ENCODE measurements at regions not wholly inside any gene's neighbourhood (a gene's known extent, or its start where the extent isn't known, plus 50 kb on each side); places are given as distances from the start of the nearest gene placed in this dataset.

GRCh38 chr9:16085167-16085726 is 532.4 kb downstream of the CCDC171 start:
- intact Hi-C loops (cut with DNase I, micrococcal nuclease), result no loop called here
- no peak for ATAC-seq
- DNase-seq, result no peak

GRCh38 chr9:16090907-16091629 is 538.2 kb downstream of the CCDC171 start:
- ATAC-seq (no peak), DNase-seq (no peak)
- intact Hi-C loops (cut with DNase I, micrococcal nuclease), result no loop called here

GRCh38 chr9:16092142-16093091 is 539.6 kb downstream of the CCDC171 start:
- intact Hi-C loops (cut with DNase I, micrococcal nuclease), result no loop called here
- ATAC-seq (no peak), DNase-seq (no peak)

- DNase-seq (no peak), ATAC-seq (no peak)
- intact Hi-C loops (cut with DNase I, micrococcal nuclease), result no loop called here
Observed at GRCh38 chr9:16098306-16098705, 545.5 kb downstream of the CCDC171 start.

GRCh38 chr9:16099732-16100536 is 547.1 kb downstream of the CCDC171 start:
- DNase-seq, result no peak
- no peak for ATAC-seq
- intact Hi-C loops (cut with DNase I, micrococcal nuclease), result no loop called here

GRCh38 chr9:16100537-16101091 is 547.8 kb downstream of the CCDC171 start:
- ATAC-seq, result no peak
- intact Hi-C loops (cut with DNase I, micrococcal nuclease), result no loop called here
- peak; percentile 11 to 32 for DNase-seq

- intact Hi-C loops (cut with DNase I, micrococcal nuclease), result no loop called here
- no peak for ATAC-seq
Observed at GRCh38 chr9:16102154-16102553, 549.3 kb downstream of the CCDC171 start.

GRCh38 chr9:16103620-16104397 is 551.0 kb downstream of the CCDC171 start:
- DNase-seq (peak; percentile 20 to 27), ATAC-seq (no peak)
- intact Hi-C loops (cut with DNase I, micrococcal nuclease), result no loop called here

More at GRCh38 chr9:16102154-16102553, 549.3 kb downstream of the CCDC171 start:
- no peak for DNase-seq

- ATAC-seq (no peak), DNase-seq (no peak)
- intact Hi-C loops (cut with DNase I, micrococcal nuclease), result no loop called here
Observed at GRCh38 chr9:16105168-16106020, 552.6 kb downstream of the CCDC171 start.

- no peak for DNase-seq
- intact Hi-C loops (cut with DNase I, micrococcal nuclease), result no loop called here
- no peak for ATAC-seq
Observed at GRCh38 chr9:16106021-16106571, 553.3 kb downstream of the CCDC171 start.

GRCh38 chr9:16112116-16112515 is 559.3 kb downstream of the CCDC171 start:
- intact Hi-C loops (cut with DNase I, micrococcal nuclease), result no loop called here
- ATAC-seq (no peak), DNase-seq (no peak)

- intact Hi-C loops (cut with DNase I, micrococcal nuclease), result no loop called here
- no peak for ATAC-seq
- no peak for DNase-seq
Observed at GRCh38 chr9:16115994-16116393, 563.2 kb downstream of the CCDC171 start.

- intact Hi-C loops (cut with DNase I, micrococcal nuclease), result no loop called here
- ATAC-seq, result no peak
- DNase-seq, result no peak
Observed at GRCh38 chr9:16118043-16118442, 565.2 kb downstream of the CCDC171 start.

- intact Hi-C loops (cut with DNase I, micrococcal nuclease), result no loop called here
- ATAC-seq (no peak), DNase-seq (no peak)
Observed at GRCh38 chr9:16119261-16120230, 566.7 kb downstream of the CCDC171 start.

- intact Hi-C loops (cut with DNase I, micrococcal nuclease), result no loop called here
- DNase-seq, result no peak
- no peak for ATAC-seq
Observed at GRCh38 chr9:16120231-16120641, 567.4 kb downstream of the CCDC171 start.

- no peak for DNase-seq
- no peak for ATAC-seq
- intact Hi-C loops (cut with DNase I, micrococcal nuclease), result no loop called here
Observed at GRCh38 chr9:16120727-16121126, 567.9 kb downstream of the CCDC171 start.

Measured in left colon (tissue), 2 donors.